Esophagus (tissue), 2 donors: ENCODE measurements at regions not wholly inside any gene's neighbourhood (a gene's known extent, or its start where the extent isn't known, plus 50 kb on each side); places are given as distances from the start of the nearest gene placed in this dataset.

Experiments used
- H3K27ac ChIP-seq, 2 donors: one replicate each; pipeline ENCODE4 v1.5.1; 2013; ENCODE audit warnings: low read depth in 2 of 2, mild to moderate bottlenecking in 2 of 2, inconsistent platforms in 1 of 2, low read length in 1 of 2, moderate library complexity in 1 of 2
- H3K27me3 ChIP-seq, 2 donors: one replicate each; pipeline ENCODE4 v1.6.1; 2013; ENCODE audit warnings: low read length in 2 of 2, control low read depth in 1 of 2, mild to moderate bottlenecking in 1 of 2; ENCODE audit not compliant: insufficient read depth in 2 of 2, control insufficient read depth in 1 of 2
- H3K36me3 ChIP-seq, 2 donors: one replicate each; pipeline ENCODE4 v1.6.1; 2013; ENCODE audit warnings: low read length in 1 of 2; ENCODE audit not compliant: control insufficient read depth in 2 of 2, insufficient read depth in 2 of 2
- H3K4me1 ChIP-seq, 2 donors: one replicate each; pipeline ENCODE4 v1.6.1; 2013; ENCODE audit warnings: low read length in 1 of 2; ENCODE audit not compliant: control insufficient read depth in 2 of 2, insufficient read depth in 2 of 2
- H3K4me3 ChIP-seq, 2 donors: one replicate each; pipeline ENCODE4 v1.5.1; 2013; ENCODE audit warnings: low read length in 2 of 2, mild to moderate bottlenecking in 2 of 2, low read depth in 1 of 2, moderate library complexity in 1 of 2
- H3K9me3 ChIP-seq, 2 donors: one replicate each; pipeline ENCODE4 v1.6.1; 2013; ENCODE audit warnings: mild to moderate bottlenecking in 2 of 2, low read depth in 1 of 2, low read length in 1 of 2, moderate library complexity in 1 of 2; ENCODE audit not compliant: control insufficient read depth in 2 of 2, insufficient read depth in 1 of 2
- WGBS, 2 donors: extraction: QIAGEN DNeasy Blood & Tissue Kit; methylation state at CpG; one replicate each; pipeline ENCODE4 v1.1.7; 2013; 5-methylcytosine and 5-hydroxymethylcytosine counted together
- donor health status: healthy with polysubstance abuse.
- donor health status: Bipolar disorder and iron deficiency.

- Histone ChIP-seq H3K27ac (peak overlapping the region; percentile 1 to 36), H3K27me3 (no peaks in the 10 kb centered on the region), H3K4me3 (no peak overlapping the region), H3K9me3 (no peaks in the 10 kb centered on the region), H3K36me3 (no peaks in the 10 kb centered on the region), H3K4me1 (no peaks in the 10 kb centered on the region)
- 13 to 15% methylated on average over 12 of the region's 12 CpGs for WGBS, 2 donors
Observed at GRCh38 chr9:17005056-17005823, 129.6 kb upstream of the CNTLN start.

- Histone ChIP-seq H3K27me3 (no peaks in the 10 kb centered on the region), H3K4me3 (no peak overlapping the region), H3K36me3 (no peaks in the 10 kb centered on the region), H3K27ac (no peak overlapping the region), H3K9me3 (no peaks in the 10 kb centered on the region), H3K4me1 (no peaks in the 10 kb centered on the region)
- 38 to 52% methylated on average over 5 of the region's 5 CpGs for WGBS, 2 donors
Observed at GRCh38 chr9:17004500-17004899, 130.3 kb upstream of the CNTLN start.

- no peaks in the 10 kb centered on the region for H3K27me3 ChIP-seq
- no peaks in the 10 kb centered on the region for H3K4me1 ChIP-seq
- no peak overlapping the region for H3K27ac ChIP-seq
- H3K36me3 ChIP-seq: no peaks in the 10 kb centered on the region
- no peaks in the 10 kb centered on the region for H3K9me3 ChIP-seq
- no peak overlapping the region for H3K4me3 ChIP-seq
- WGBS, 2 donors: 71 to 90% methylated on average over 1 of the region's 1 CpG
Observed at GRCh38 chr9:17003576-17004240, 131.1 kb upstream of the CNTLN start.

GRCh38 chr9:16996901-16997491 is 126.5 kb upstream of the BNC2 start:
- no peaks in the 10 kb centered on the region for H3K27me3 ChIP-seq
- peaks cover 0 to 2% of the 10 kb centered on the region in 2 donors for H3K9me3 ChIP-seq
- H3K27ac ChIP-seq: no peak overlapping the region
- H3K4me3 ChIP-seq: no peak overlapping the region
- no peaks in the 10 kb centered on the region for H3K4me1 ChIP-seq
- 85 to 92% methylated on average over 2 of the region's 2 CpGs for WGBS, 2 donors
- H3K36me3 ChIP-seq: no peaks in the 10 kb centered on the region

- H3K4me3 ChIP-seq: no peak overlapping the region
- no peaks in the 10 kb centered on the region for H3K36me3 ChIP-seq
- no peak overlapping the region for H3K27ac ChIP-seq
- H3K9me3 ChIP-seq: peaks cover 0 to 2% of the 10 kb centered on the region in 2 donors
- 47 to 54% methylated on average over 2 of the region's 2 CpGs for WGBS, 2 donors
- H3K4me1 ChIP-seq: no peaks in the 10 kb centered on the region
- H3K27me3 ChIP-seq: no peaks in the 10 kb centered on the region
Observed at GRCh38 chr9:16992138-16992537, 121.7 kb upstream of the BNC2 start.

GRCh38 chr9:16987026-16987425 is 116.6 kb upstream of the BNC2 start:
- WGBS, 2 donors: 32 to 42% methylated on average over 2 of the region's 2 CpGs
- H3K4me1 ChIP-seq: peaks cover 0 to 4% of the 10 kb centered on the region in 2 donors
- no peaks in the 10 kb centered on the region for H3K36me3 ChIP-seq
- H3K9me3 ChIP-seq: no peaks in the 10 kb centered on the region
- no peak overlapping the region for H3K4me3 ChIP-seq
- H3K27me3 ChIP-seq: no peaks in the 10 kb centered on the region
- H3K27ac ChIP-seq: peak overlapping the region; percentile 7 to 68

GRCh38 chr9:16986556-16986955 is 116.1 kb upstream of the BNC2 start:
- H3K27ac ChIP-seq: peak overlapping the region; percentile 7 to 68
- H3K27me3 ChIP-seq: no peaks in the 10 kb centered on the region
- no peaks in the 10 kb centered on the region for H3K9me3 ChIP-seq
- H3K36me3 ChIP-seq: no peaks in the 10 kb centered on the region
- WGBS, 2 donors: 34 to 48% methylated on average over 4 of the region's 4 CpGs
- H3K4me3 ChIP-seq: no peak overlapping the region
- peaks cover 0 to 4% of the 10 kb centered on the region in 2 donors for H3K4me1 ChIP-seq

GRCh38 chr9:16985559-16986348 is 115.3 kb upstream of the BNC2 start:
- H3K27me3 ChIP-seq: no peaks in the 10 kb centered on the region
- no peak overlapping the region for H3K4me3 ChIP-seq
- H3K27ac ChIP-seq: peak overlapping the region in 1 of 2 donors; percentile 22
- 60 to 64% methylated on average over 12 of the region's 12 CpGs for WGBS, 2 donors
- H3K36me3 ChIP-seq: no peaks in the 10 kb centered on the region
- H3K4me1 ChIP-seq: peaks cover 0 to 4% of the 10 kb centered on the region in 2 donors
- no peaks in the 10 kb centered on the region for H3K9me3 ChIP-seq

GRCh38 chr9:16982780-16983310 is 112.4 kb upstream of the BNC2 start:
- H3K27ac ChIP-seq: no peak overlapping the region
- H3K4me1 ChIP-seq: peaks cover 0 to 4% of the 10 kb centered on the region in 2 donors
- H3K9me3 ChIP-seq: no peaks in the 10 kb centered on the region
- 90 to 93% methylated on average over 11 of the region's 11 CpGs for WGBS, 2 donors
- H3K36me3 ChIP-seq: no peaks in the 10 kb centered on the region
- no peaks in the 10 kb centered on the region for H3K27me3 ChIP-seq
- H3K4me3 ChIP-seq: no peak overlapping the region
